RWPE2 (cell line): ENCODE measurements at regions not wholly inside any gene's neighbourhood (a gene's known extent, or its start where the extent isn't known, plus 50 kb on each side); places are given as distances from the start of the nearest gene placed in this dataset.
"Not testable (repeated sequence)": the region's sequence is repeated elsewhere in the genome, so short reads cannot be mapped to it uniquely, and the experiment has no call there.

ENCODE experiments used
- ATAC-seq: fragments of 200-7000 bp; cut with Tn5 transposase; 3 replicates; pipeline ENCODE4 v1.9.1; 2021; ENCODE audit warnings: low read depth
- DNase-seq: peaks from one replicate; pipeline ENCODE4 v3.0.0-alpha.2; 2020; ENCODE audit warnings: low spot score
- H3K27ac ChIP-seq: fragments of 450-650 bp; 2 replicates; pipeline ENCODE4 v1.5.1; 2017; ENCODE audit warnings: mild to moderate bottlenecking; ENCODE audit not compliant: poor library complexity, severe bottlenecking
- H3K27me3 ChIP-seq: fragments of 250-450 bp; sonication (Bioruptor Pico); 2 replicates; pipeline ENCODE4 v1.5.1; 2021; ENCODE audit warnings: mild to moderate bottlenecking, moderate library complexity; ENCODE audit not compliant: insufficient read depth, poor library complexity, severe bottlenecking
- H3K36me3 ChIP-seq: fragments of 250-450 bp; sonication (Bioruptor Pico); 2 replicates; pipeline ENCODE4 v1.5.1; 2020; ENCODE audit warnings: low read depth, mild to moderate bottlenecking, moderate library complexity
- H3K4me1 ChIP-seq: fragments of 250-450 bp; sonication (Bioruptor Pico); 2 replicates; pipeline ENCODE4 v1.5.1; 2021; ENCODE audit warnings: mild to moderate bottlenecking, moderate library complexity; ENCODE audit not compliant: insufficient read depth, poor library complexity, severe bottlenecking
- H3K4me3 ChIP-seq: fragments of 250-450 bp; sonication (Bioruptor Pico); 2 replicates; pipeline ENCODE4 v1.5.1; 2021; ENCODE audit warnings: mild to moderate bottlenecking, moderate library complexity; ENCODE audit not compliant: severe bottlenecking
- H3K9me3 ChIP-seq: fragments of 250-450 bp; sonication (Bioruptor Pico); 2 replicates; pipeline ENCODE4 v1.5.1; 2021; ENCODE audit warnings: mild to moderate bottlenecking, moderate library complexity; ENCODE audit not compliant: severe bottlenecking
- CTCF ChIP-seq: fragments of 450-650 bp; IDR thresholded peaks from one replicate; pipeline ENCODE4 v1.5.1; 2017; ENCODE audit warnings: mild to moderate bottlenecking, moderate library complexity; ENCODE audit not compliant: poor library complexity, severe bottlenecking

GRCh38 chr5:152106571-152106970 lies 181.9 kb upstream of the GLRA1 start:
- H3K27me3 ChIP-seq = peaks cover 10% of the 10 kb centered on the region
- ATAC-seq (no peak), DNase-seq (no peak)
- no peaks in the 10 kb centered on the region for H3K9me3 ChIP-seq
- H3K4me1 ChIP-seq = no peaks in the 10 kb centered on the region
- H3K4me3 ChIP-seq = no peak overlapping the region
- no peaks in the 10 kb centered on the region for H3K36me3 ChIP-seq
- no peak for TF ChIP-seq CTCF
- no peak overlapping the region for H3K27ac ChIP-seq

- no peaks in the 10 kb centered on the region for H3K9me3 ChIP-seq
- no peak overlapping the region for H3K27ac ChIP-seq
- TF ChIP-seq CTCF = no peak
- H3K4me3 ChIP-seq = no peak overlapping the region
- H3K27me3 ChIP-seq = peaks cover 10% of the 10 kb centered on the region
- no peaks in the 10 kb centered on the region for H3K36me3 ChIP-seq
- no peak for ATAC-seq
- H3K4me1 ChIP-seq = no peaks in the 10 kb centered on the region
- no peak for DNase-seq
These were observed 180.4 kb upstream of the GLRA1 start for GRCh38 chr5:152105085-152105484.

GRCh38 chr5:152104211-152104610 lies 179.6 kb upstream of the GLRA1 start:
- DNase-seq (no peak), ATAC-seq (no peak)
- Histone ChIP-seq H3K27ac (no peak overlapping the region), H3K36me3 (no peaks in the 10 kb centered on the region), H3K4me3 (no peak overlapping the region), H3K4me1 (no peaks in the 10 kb centered on the region), H3K27me3 (peaks cover 10% of the 10 kb centered on the region), H3K9me3 (no peaks in the 10 kb centered on the region)
- no peak for TF ChIP-seq CTCF

GRCh38 chr5:152102908-152103307 lies 178.3 kb upstream of the GLRA1 start:
- not testable (repeated sequence) for H3K27ac ChIP-seq, H3K4me1 ChIP-seq, ATAC-seq, H3K4me3 ChIP-seq, DNase-seq, H3K9me3 ChIP-seq, H3K36me3 ChIP-seq
- H3K27me3 ChIP-seq = peaks cover 13% of the 10 kb centered on the region

- Histone ChIP-seq H3K27ac (no peak overlapping the region), H3K27me3 (peaks cover 16% of the 10 kb centered on the region), H3K4me3 (no peak overlapping the region), H3K4me1 (no peaks in the 10 kb centered on the region), H3K36me3 (no peaks in the 10 kb centered on the region), H3K9me3 (no peaks in the 10 kb centered on the region)
- DNase-seq (no peak), ATAC-seq (no peak)
- no peak for TF ChIP-seq CTCF
These were observed 177.4 kb upstream of the GLRA1 start for GRCh38 chr5:152102057-152102456.
